SK-N-SH treated with all-trans-retinoic acid at 6 μM for 48 hours (cell line): ENCODE measurements at regions not wholly inside any gene's neighbourhood (a gene's known extent, or its start where the extent isn't known, plus 50 kb on each side); places are given as distances from the start of the nearest gene placed in this dataset.

ENCODE experiments used
- BACH2 ChIP-seq: fragments of 250-450 bp; sonication (Bioruptor Pico); IDR thresholded peaks from 2 replicates; pipeline ENCODE4 v1.9.0; 2021; ENCODE audit warnings: mild to moderate bottlenecking, borderline replicate concordance
- CSRNP3 ChIP-seq: fragments of 250-450 bp; sonication (Bioruptor Pico); IDR thresholded peaks from 2 replicates; pipeline ENCODE4 v1.5.1; 2021; ENCODE audit warnings: mild to moderate bottlenecking, moderate library complexity
- GLIS3 ChIP-seq: fragments of 250-450 bp; sonication (Bioruptor Pico); IDR thresholded peaks from 2 replicates; pipeline ENCODE4 v1.5.0; 2020; ENCODE audit warnings: mild to moderate bottlenecking, moderate library complexity
- ISL1 ChIP-seq: fragments of 250-450 bp; sonication (Bioruptor Pico); IDR thresholded peaks from 2 replicates; pipeline ENCODE4 v2.1.2; 2022; ENCODE audit warnings: mild to moderate bottlenecking, moderate library complexity
- PPARA ChIP-seq: fragments of 250-450 bp; sonication (Bioruptor Pico); IDR thresholded peaks from 2 replicates; pipeline ENCODE4 v1.5.0; 2020; ENCODE audit warnings: mild to moderate bottlenecking, borderline replicate concordance
- RARB ChIP-seq: fragments of 250-450 bp; sonication (Bioruptor Pico); IDR thresholded peaks from 2 replicates; pipeline ENCODE4 v1.8.0; 2021; ENCODE audit warnings: mild to moderate bottlenecking, moderate library complexity
- ZC3H10 ChIP-seq: fragments of 250-450 bp; sonication (Bioruptor Pico); IDR thresholded peaks from 2 replicates; pipeline ENCODE4 v1.5.1; 2021; ENCODE audit warnings: mild to moderate bottlenecking, moderate library complexity
- ZFP3 ChIP-seq: fragments of 250-450 bp; sonication (Bioruptor Pico); IDR thresholded peaks from 2 replicates; pipeline ENCODE4 v1.5.0; 2020; ENCODE audit warnings: mild to moderate bottlenecking, moderate library complexity
- ZNF565 ChIP-seq: fragments of 450-650 bp; formaldehyde crosslinking; conservative IDR thresholded peaks from 2 replicates; pipeline ENCODE4 v1.5.0; 2020; ENCODE audit warnings: low read depth, mild to moderate bottlenecking, moderate library complexity
- TF ChIP-seq, protein P1 (sequence below): fragments of 250-450 bp; sonication (Bioruptor Pico); IDR thresholded peaks from 2 replicates; pipeline ENCODE4 v1.5.0; 2020; ENCODE audit warnings: mild to moderate bottlenecking, moderate library complexity

- no peak for TF ChIP-seq BACH2 (CRISPR knock-in tag)
- no peak for TF ChIP-seq ISL1 (CRISPR knock-in tag)
- TF ChIP-seq ZFP3 (CRISPR knock-in tag), result no peak
- no peak for TF ChIP-seq GLIS3 (CRISPR knock-in tag)
- no peak for TF ChIP-seq RARB
- no peak for TF ChIP-seq ZNF565 (CRISPR knock-in tag)
- TF ChIP-seq PPARA (CRISPR knock-in tag), result no peak
- TF ChIP-seq, protein P1, sequence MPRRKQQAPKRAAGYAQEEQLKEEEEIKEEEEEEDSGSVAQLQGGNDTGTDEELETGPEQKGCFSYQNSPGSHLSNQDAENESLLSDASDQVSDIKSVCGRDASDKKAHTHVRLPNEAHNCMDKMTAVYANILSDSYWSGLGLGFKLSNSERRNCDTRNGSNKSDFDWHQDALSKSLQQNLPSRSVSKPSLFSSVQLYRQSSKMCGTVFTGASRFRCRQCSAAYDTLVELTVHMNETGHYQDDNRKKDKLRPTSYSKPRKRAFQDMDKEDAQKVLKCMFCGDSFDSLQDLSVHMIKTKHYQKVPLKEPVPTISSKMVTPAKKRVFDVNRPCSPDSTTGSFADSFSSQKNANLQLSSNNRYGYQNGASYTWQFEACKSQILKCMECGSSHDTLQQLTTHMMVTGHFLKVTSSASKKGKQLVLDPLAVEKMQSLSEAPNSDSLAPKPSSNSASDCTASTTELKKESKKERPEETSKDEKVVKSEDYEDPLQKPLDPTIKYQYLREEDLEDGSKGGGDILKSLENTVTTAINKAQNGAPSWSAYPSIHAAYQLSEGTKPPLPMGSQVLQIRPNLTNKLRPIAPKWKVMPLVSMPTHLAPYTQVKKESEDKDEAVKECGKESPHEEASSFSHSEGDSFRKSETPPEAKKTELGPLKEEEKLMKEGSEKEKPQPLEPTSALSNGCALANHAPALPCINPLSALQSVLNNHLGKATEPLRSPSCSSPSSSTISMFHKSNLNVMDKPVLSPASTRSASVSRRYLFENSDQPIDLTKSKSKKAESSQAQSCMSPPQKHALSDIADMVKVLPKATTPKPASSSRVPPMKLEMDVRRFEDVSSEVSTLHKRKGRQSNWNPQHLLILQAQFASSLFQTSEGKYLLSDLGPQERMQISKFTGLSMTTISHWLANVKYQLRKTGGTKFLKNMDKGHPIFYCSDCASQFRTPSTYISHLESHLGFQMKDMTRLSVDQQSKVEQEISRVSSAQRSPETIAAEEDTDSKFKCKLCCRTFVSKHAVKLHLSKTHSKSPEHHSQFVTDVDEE (CRISPR knock-in tag), result no peak
- TF ChIP-seq CSRNP3 (CRISPR knock-in tag), result no peak
- no peak for TF ChIP-seq ZC3H10 (CRISPR knock-in tag)
Observed at GRCh38 chr16:86946396-86946795, 368.0 kb downstream of the FOXL1 start.
